DOHH2 (cell line): ENCODE measurements at regions not wholly inside any gene's neighbourhood (a gene's known extent, or its start where the extent isn't known, plus 50 kb on each side); places are given as distances from the start of the nearest gene placed in this dataset.
"Not testable (repeated sequence)": the region's sequence is repeated elsewhere in the genome, so short reads cannot be mapped to it uniquely, and the experiment has no call there.

ENCODE experiments used
- EZH2phosphoT487 ChIP-seq: fragments of 200-600 bp; sonication (generic); IDR thresholded peaks from 2 replicates; pipeline ENCODE4 v1.6.1; 2017; ENCODE audit warnings: borderline replicate concordance, mild to moderate bottlenecking, antibody characterized with exemption, low read length, moderate library complexity, mixed read lengths
- TF ChIP-seq, protein P1 (sequence below): fragments of 200-600 bp; sonication (generic); IDR thresholded peaks from one replicate; pipeline ENCODE4 v1.5.1; 2014; ENCODE audit warnings: antibody characterized with exemption, mild to moderate bottlenecking, low read depth, low read length; ENCODE audit not compliant: poor library complexity, severe bottlenecking

GRCh38 chr13:18257686-18258085, 923.9 kb downstream of the TUBA3C start:
- not testable (repeated sequence) for TF ChIP-seq EZH2phosphoT487
- TF ChIP-seq, protein P1, sequence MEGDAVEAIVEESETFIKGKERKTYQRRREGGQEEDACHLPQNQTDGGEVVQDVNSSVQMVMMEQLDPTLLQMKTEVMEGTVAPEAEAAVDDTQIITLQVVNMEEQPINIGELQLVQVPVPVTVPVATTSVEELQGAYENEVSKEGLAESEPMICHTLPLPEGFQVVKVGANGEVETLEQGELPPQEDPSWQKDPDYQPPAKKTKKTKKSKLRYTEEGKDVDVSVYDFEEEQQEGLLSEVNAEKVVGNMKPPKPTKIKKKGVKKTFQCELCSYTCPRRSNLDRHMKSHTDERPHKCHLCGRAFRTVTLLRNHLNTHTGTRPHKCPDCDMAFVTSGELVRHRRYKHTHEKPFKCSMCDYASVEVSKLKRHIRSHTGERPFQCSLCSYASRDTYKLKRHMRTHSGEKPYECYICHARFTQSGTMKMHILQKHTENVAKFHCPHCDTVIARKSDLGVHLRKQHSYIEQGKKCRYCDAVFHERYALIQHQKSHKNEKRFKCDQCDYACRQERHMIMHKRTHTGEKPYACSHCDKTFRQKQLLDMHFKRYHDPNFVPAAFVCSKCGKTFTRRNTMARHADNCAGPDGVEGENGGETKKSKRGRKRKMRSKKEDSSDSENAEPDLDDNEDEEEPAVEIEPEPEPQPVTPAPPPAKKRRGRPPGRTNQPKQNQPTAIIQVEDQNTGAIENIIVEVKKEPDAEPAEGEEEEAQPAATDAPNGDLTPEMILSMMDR = not testable (repeated sequence)
